Pancreas (tissue), 10 donors: ENCODE measurements at regions not wholly inside any gene's neighbourhood (a gene's known extent, or its start where the extent isn't known, plus 50 kb on each side); places are given as distances from the start of the nearest gene placed in this dataset.

Experiments
- ATAC-seq, 4 donors: fragments of 200-7000 bp; cut with Tn5 transposase; one replicate each; pipeline versions ENCODE4 v1.8.0 to v1.9.1; 2020; ENCODE audit warnings: mild to moderate bottlenecking in 4 of 4, moderate library complexity in 4 of 4
- DNase-seq, 6 donors: peaks; one replicate each; pipeline ENCODE4 v3.0.0-alpha.2; 2020
- FAIRE-seq: peaks from 2 replicates; lab custom pipeline; 2012; peaks lifted over from hg19 to GRCh38; lab: Jason Lieb, UNC
- H3K27ac ChIP-seq, 4 donors: fragments of 200-600 bp; sonication (generic); 1 replicate in 3 of 4; 2 replicates in 1 of 4; pipeline versions ENCODE4 v1.5.0 to v1.8.0; 2020
- H3K27me3 ChIP-seq, 4 donors: fragments of 200-600 bp; one replicate each; pipeline ENCODE4 v1.8.0; 2021
- H3K36me3 ChIP-seq, 3 donors: fragments of 200-600 bp; sonication (generic) in 1 of 3; one replicate each; pipeline versions ENCODE4 v1.5.0 to v1.8.0; 2020 to 2021
- H3K4me1 ChIP-seq, 3 donors: fragments of 200-600 bp; one replicate each; pipeline ENCODE4 v1.8.0; 2021
- H3K4me3 ChIP-seq, 4 donors: fragments of 200-600 bp; sonication (generic) in 2 of 4; one replicate each; pipeline versions ENCODE4 v1.5.0 to v1.8.0; 2020 to 2021
- H3K9me3 ChIP-seq, 4 donors: fragments of 200-600 bp; one replicate each; pipeline ENCODE4 v1.8.0; 2021
- WGBS, 2 donors: extraction: QIAGEN DNeasy Blood & Tissue Kit; methylation state at CpG; one replicate each; pipeline ENCODE4 v1.1.7; 2013; 5-methylcytosine and 5-hydroxymethylcytosine counted together
- intact Hi-C, 3 donors: fragments of 100-400 bp; cut with DNase I; formaldehyde crosslinking; loops; one replicate each; pipeline versions ENCODE4 v1.11.1 to v1.14.2; 2022
- microRNA-seq, 2 donors: library from miRNA; unstranded; fragments of <30 nt; microRNA quantifications; one replicate each; pipeline versions ENCODE4 to v1.1.0, GENCODE V29; 2019 to 2020
- TF ChIP-seq, protein P1 (sequence below), 4 donors: fragments of 200-600 bp; sonication (generic) in 3 of 4; IDR thresholded peaks; one replicate each; pipeline versions ENCODE4 v1.5.0 to v1.8.0; 2021; ENCODE audit warnings: antibody characterized with exemption in 4 of 4
- donor health status: healthy with polysubstance abuse.
- donor health status: DM: no; HTN: no; CAD: no; lungs with moderate emphysema.
- donor health status: DM: no; HTN: no; CAD: no.
- donor health status: control.
- donor health status: control.
- donor health status: Bipolar disorder and iron deficiency.
- donor health status: DM: yes; HTN: yes; CAD: no.
- donor health status: DM: no; HTN: no; CAD: no.
- donor health status: DM: no; HTN: no; CAD: no.
- donor health status: DM: yes; HTN: yes; CAD: no.

DNA sequence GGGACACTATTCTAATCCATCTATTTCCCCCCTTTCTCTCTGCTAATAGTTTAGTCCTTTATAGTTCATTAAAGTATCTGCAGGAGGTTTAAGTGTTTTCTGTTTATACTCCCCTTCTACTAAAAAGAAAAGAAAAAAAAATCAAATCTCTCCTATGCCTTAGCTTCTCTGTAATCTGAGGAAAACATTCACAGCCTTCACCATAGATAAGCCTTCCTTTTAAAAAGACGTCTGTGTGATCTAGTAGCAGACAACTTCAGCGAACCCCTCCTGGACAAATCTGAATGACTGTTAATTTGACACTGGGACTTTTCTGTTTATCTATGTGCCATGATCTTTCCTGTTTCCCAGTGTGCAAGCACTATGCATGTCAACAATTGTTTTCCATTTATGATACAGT lies 70.4 kb upstream of the CDH19 start:
- TF ChIP-seq, protein P1, sequence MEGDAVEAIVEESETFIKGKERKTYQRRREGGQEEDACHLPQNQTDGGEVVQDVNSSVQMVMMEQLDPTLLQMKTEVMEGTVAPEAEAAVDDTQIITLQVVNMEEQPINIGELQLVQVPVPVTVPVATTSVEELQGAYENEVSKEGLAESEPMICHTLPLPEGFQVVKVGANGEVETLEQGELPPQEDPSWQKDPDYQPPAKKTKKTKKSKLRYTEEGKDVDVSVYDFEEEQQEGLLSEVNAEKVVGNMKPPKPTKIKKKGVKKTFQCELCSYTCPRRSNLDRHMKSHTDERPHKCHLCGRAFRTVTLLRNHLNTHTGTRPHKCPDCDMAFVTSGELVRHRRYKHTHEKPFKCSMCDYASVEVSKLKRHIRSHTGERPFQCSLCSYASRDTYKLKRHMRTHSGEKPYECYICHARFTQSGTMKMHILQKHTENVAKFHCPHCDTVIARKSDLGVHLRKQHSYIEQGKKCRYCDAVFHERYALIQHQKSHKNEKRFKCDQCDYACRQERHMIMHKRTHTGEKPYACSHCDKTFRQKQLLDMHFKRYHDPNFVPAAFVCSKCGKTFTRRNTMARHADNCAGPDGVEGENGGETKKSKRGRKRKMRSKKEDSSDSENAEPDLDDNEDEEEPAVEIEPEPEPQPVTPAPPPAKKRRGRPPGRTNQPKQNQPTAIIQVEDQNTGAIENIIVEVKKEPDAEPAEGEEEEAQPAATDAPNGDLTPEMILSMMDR (IDR thresholded peaks at IDR 0.05), result no peak
- intact Hi-C loops, result no loop called here
- Histone ChIP-seq H3K4me1 (no peaks in the 10 kb centered on the region), H3K4me3 (no peak overlapping the region), H3K27me3 (no peaks in the 10 kb centered on the region), H3K36me3 (no peaks in the 10 kb centered on the region), H3K27ac (no peak overlapping the region), H3K9me3 (no peaks in the 10 kb centered on the region)
- 37% methylated on average over 2 of the region's 2 CpGs for WGBS, 2 donors
- DNase-seq (no peak), ATAC-seq (no peak), FAIRE-seq (no peak)

DNA sequence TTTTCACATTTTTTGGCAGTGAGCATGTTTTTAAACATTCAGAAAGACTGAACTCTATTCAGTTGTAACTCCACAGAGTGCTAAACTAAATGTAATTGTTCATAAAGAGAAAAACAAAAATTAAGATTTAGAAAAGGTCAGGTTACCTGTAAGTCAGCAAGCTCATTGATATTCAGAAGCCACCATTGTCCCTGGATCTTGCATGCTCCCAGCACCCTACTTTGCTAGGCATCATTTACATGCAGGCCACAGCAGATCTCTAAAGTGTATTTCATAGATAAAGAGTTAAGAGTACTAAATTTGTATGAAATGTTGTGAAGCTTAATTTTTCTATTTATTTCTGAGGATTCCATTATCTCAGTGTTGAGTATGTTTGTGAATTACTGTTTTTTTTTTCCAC lies 64.8 kb upstream of the CDH19 start:
- Histone ChIP-seq H3K4me3 (no peak overlapping the region), H3K9me3 (no peaks in the 10 kb centered on the region), H3K36me3 (no peaks in the 10 kb centered on the region), H3K4me1 (no peaks in the 10 kb centered on the region), H3K27ac (no peak overlapping the region), H3K27me3 (no peaks in the 10 kb centered on the region)
- FAIRE-seq (no peak), DNase-seq (no peak), ATAC-seq (no peak)
- intact Hi-C loops, result no loop called here
- TF ChIP-seq, protein P1 (IDR thresholded peaks at IDR 0.05), result no peak

DNA sequence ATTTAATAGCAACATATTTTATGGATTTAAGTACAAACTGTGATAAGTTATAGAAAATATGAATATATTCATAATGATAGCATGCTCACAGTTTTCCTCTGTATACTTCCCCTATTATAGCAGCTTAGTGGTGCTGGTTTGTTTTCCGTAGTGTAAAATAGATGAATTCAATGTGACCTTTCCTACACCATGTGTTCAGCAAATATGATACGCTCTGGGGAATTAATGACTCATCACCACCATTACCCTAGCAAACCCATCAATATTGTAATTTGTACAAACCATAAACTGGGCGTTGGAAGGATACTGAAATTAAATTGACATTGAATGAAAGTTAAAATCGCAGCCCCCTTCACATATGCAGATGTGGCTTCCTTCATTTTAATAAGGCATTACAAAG lies 58.7 kb upstream of the CDH19 start:
- ATAC-seq, result no peak
- no peak for DNase-seq
- H3K4me1 ChIP-seq, result no peaks in the 10 kb centered on the region
- no peak overlapping the region for H3K4me3 ChIP-seq
- no peaks in the 10 kb centered on the region for H3K36me3 ChIP-seq
- H3K27ac ChIP-seq, result no peak overlapping the region
- no peak for FAIRE-seq
- WGBS, 2 donors, result 77 to 90% methylated on average over 4 of the region's 4 CpGs
- TF ChIP-seq, protein P1 (IDR thresholded peaks at IDR 0.05), result no peak
- intact Hi-C loops, result no loop called here
- H3K9me3 ChIP-seq, result no peaks in the 10 kb centered on the region
- H3K27me3 ChIP-seq, result no peaks in the 10 kb centered on the region

DNA sequence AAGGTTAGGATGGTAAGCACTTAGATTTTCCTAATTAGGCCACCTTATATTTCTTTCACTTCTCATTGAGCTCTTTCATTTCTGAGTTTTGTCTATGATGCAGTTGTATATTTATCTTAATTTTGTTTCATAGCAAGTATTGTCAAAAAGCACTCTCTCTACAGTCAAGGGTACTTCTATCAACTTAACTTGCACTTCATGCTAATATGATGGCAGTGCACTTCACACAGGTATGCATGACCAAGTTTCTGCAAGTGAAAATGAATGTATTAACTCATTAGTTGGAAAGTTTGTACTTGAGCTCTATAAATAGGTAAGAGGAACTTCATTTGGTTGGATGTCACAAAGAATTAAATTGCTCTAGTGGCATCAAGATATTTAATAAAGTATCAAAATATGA lies 51.5 kb upstream of the CDH19 start:
- Histone ChIP-seq H3K27ac (no peak overlapping the region), H3K4me3 (no peak overlapping the region), H3K4me1 (no peaks in the 10 kb centered on the region), H3K9me3 (no peaks in the 10 kb centered on the region), H3K36me3 (no peaks in the 10 kb centered on the region), H3K27me3 (no peaks in the 10 kb centered on the region)
- ATAC-seq (no peak), FAIRE-seq (no peak), DNase-seq (no peak)
- intact Hi-C loops, result no loop called here
- TF ChIP-seq, protein P1 (IDR thresholded peaks at IDR 0.05), result no peak

Small RNA genes lying in the stretch of these regions (microRNA-seq; reads per million reads assigned to microRNA genes)
- gene MIR5011, result 0 reads per million in 2 donors
